ENCODE measurements at regions not wholly inside any gene's neighbourhood (a gene's known extent, or its start where the extent isn't known, plus 50 kb on each side); places are given as distances from the start of the nearest gene placed in this dataset.

GRCh38 chr2:51231071-51231470 is 199.1 kb upstream of the NRXN1 start:
- no peak for TF ChIP-seq SP7 (tag by site-specific recombination; IDR thresholded peaks at IDR 0.05)
- no peak for TF ChIP-seq ZNF280D (tag by site-specific recombination; IDR thresholded peaks at IDR 0.05)
- no peak for TF ChIP-seq CTCF (tag by site-specific recombination; IDR thresholded peaks at IDR 0.05)
- no peak for TF ChIP-seq EGR2 (tag by site-specific recombination; IDR thresholded peaks at IDR 0.05; ENCODE audit: low read depth)
